Cardiac muscle cell (in vitro differentiated cells and primary cell): ENCODE measurements at regions not wholly inside any gene's neighbourhood (a gene's known extent, or its start where the extent isn't known, plus 50 kb on each side); places are given as distances from the start of the nearest gene placed in this dataset.

Experiments used
- DNase-seq, 2 donors: peaks; one replicate each; pipeline versions ENCODE4 v3.0.0 to v3.0.0-alpha.2; 2010 to 2017; ENCODE audit warnings: low read depth in 1 of 2, low spot score in 1 of 2
- H3K27ac ChIP-seq: fragments of 200-600 bp; sonication (generic); 2 replicates; pipeline ENCODE4 v1.5.1; 2016
- H3K27me3 ChIP-seq: fragments of 200-600 bp; sonication (generic); 2 replicates; pipeline ENCODE4 v1.6.0; 2016; ENCODE audit warnings: control low read depth
- H3K36me3 ChIP-seq: fragments of 200-600 bp; sonication (generic); 2 replicates; pipeline ENCODE4 v1.5.1; 2016; ENCODE audit warnings: control low read depth
- H3K4me1 ChIP-seq: fragments of 200-600 bp; sonication (generic); 2 replicates; pipeline ENCODE4 v1.8.1; 2017; ENCODE audit warnings: low read depth, mild to moderate bottlenecking, mixed run types
- H3K4me3 ChIP-seq: fragments of 200-600 bp; sonication (generic); 2 replicates; pipeline ENCODE4 v1.5.1; 2016; ENCODE audit warnings: mild to moderate bottlenecking
- H3K9me3 ChIP-seq: fragments of 200-600 bp; sonication (generic); 2 replicates; pipeline ENCODE4 v1.5.1; 2017; ENCODE audit warnings: low read depth, mild to moderate bottlenecking, control low read depth
- CTCF ChIP-seq: IDR thresholded peaks from 2 replicates; pipeline ENCODE4 v1.5.1; 2012; ENCODE audit warnings: low read depth, mild to moderate bottlenecking, low read length

GRCh38 chr1:37305108-37305507, 169.3 kb upstream of the ZC3H12A start:
- Histone ChIP-seq H3K27me3 (no peaks in the 10 kb centered on the region), H3K4me3 (no peak overlapping the region), H3K9me3 (no peaks in the 10 kb centered on the region), H3K4me1 (no peaks in the 10 kb centered on the region), H3K36me3 (no peaks in the 10 kb centered on the region), H3K27ac (no peak overlapping the region)
- DNase-seq: no peak
- TF ChIP-seq CTCF: no peak

GRCh38 chr1:37305841-37306240, 168.5 kb upstream of the ZC3H12A start:
- H3K4me3 ChIP-seq: no peak overlapping the region
- no peak for TF ChIP-seq CTCF
- H3K36me3 ChIP-seq: no peaks in the 10 kb centered on the region
- no peak for DNase-seq
- no peaks in the 10 kb centered on the region for H3K9me3 ChIP-seq
- H3K27ac ChIP-seq: no peak overlapping the region
- no peaks in the 10 kb centered on the region for H3K27me3 ChIP-seq
- H3K4me1 ChIP-seq: no peaks in the 10 kb centered on the region

- H3K36me3 ChIP-seq: no peaks in the 10 kb centered on the region
- peak in 1 of 2 donors; percentile 54 for DNase-seq
- TF ChIP-seq CTCF: no peak
These were observed 167.9 kb upstream of the ZC3H12A start for GRCh38 chr1:37306461-37306860.

GRCh38 chr1:37306871-37307270, 167.5 kb upstream of the ZC3H12A start:
- Histone ChIP-seq H3K27ac (no peak overlapping the region), H3K36me3 (no peaks in the 10 kb centered on the region), H3K9me3 (no peaks in the 10 kb centered on the region), H3K4me3 (no peak overlapping the region), H3K4me1 (no peaks in the 10 kb centered on the region), H3K27me3 (no peaks in the 10 kb centered on the region)
- no peak for TF ChIP-seq CTCF
- DNase-seq: no peak

More at GRCh38 chr1:37306461-37306860, 167.9 kb upstream of the ZC3H12A start:
- H3K4me3 ChIP-seq: no peak overlapping the region
- no peak overlapping the region for H3K27ac ChIP-seq
- no peaks in the 10 kb centered on the region for H3K4me1 ChIP-seq
- H3K9me3 ChIP-seq: no peaks in the 10 kb centered on the region
- no peaks in the 10 kb centered on the region for H3K27me3 ChIP-seq

- H3K27me3 ChIP-seq: peaks cover 2% of the 10 kb centered on the region
- no peaks in the 10 kb centered on the region for H3K9me3 ChIP-seq
- no peaks in the 10 kb centered on the region for H3K36me3 ChIP-seq
- no peak overlapping the region for H3K4me3 ChIP-seq
- no peak for DNase-seq
- no peak overlapping the region for H3K27ac ChIP-seq
- no peaks in the 10 kb centered on the region for H3K4me1 ChIP-seq
- TF ChIP-seq CTCF: no peak
These were observed 166.1 kb upstream of the ZC3H12A start for GRCh38 chr1:37308031-37308960.
